Smooth muscle cell (in vitro differentiated cells): ENCODE measurements at regions not wholly inside any gene's neighbourhood (a gene's known extent, or its start where the extent isn't known, plus 50 kb on each side); places are given as distances from the start of the nearest gene placed in this dataset.

Source experiments
- DNase-seq: peaks from one replicate; lab custom pipeline; 2025; ENCODE audit not compliant: unreplicated experiment; lab: John Stamatoyannopoulos, UW
- H2AFZ ChIP-seq: fragments of 200-600 bp; sonication (generic); 2 replicates; pipeline ENCODE4 v1.6.0; 2016; ENCODE audit warnings: antibody characterized with exemption, low read depth, mild to moderate bottlenecking
- H3F3A ChIP-seq: fragments of 200-600 bp; sonication (generic); 2 replicates; pipeline ENCODE4 v1.6.0; 2017; ENCODE audit warnings: antibody characterized with exemption, low read depth
- H3K27ac ChIP-seq: fragments of 200-600 bp; sonication (generic); 2 replicates; pipeline ENCODE4 v1.5.1; 2016; ENCODE audit warnings: low read depth, mild to moderate bottlenecking
- H3K27me3 ChIP-seq: fragments of 200-600 bp; sonication (generic); 2 replicates; pipeline ENCODE4 v1.6.1; 2016; ENCODE audit warnings: low read depth, mild to moderate bottlenecking
- H3K36me3 ChIP-seq: fragments of 200-600 bp; sonication (generic); 2 replicates; pipeline ENCODE4 v1.5.1; 2016; ENCODE audit warnings: low read depth
- H3K4me1 ChIP-seq: fragments of 200-600 bp; sonication (generic); 2 replicates; pipeline ENCODE4 v1.5.1; 2016; ENCODE audit warnings: low read depth
- H3K4me2 ChIP-seq: fragments of 200-600 bp; sonication (generic); 2 replicates; pipeline ENCODE4 v1.6.0; 2016; ENCODE audit warnings: mild to moderate bottlenecking
- H3K4me3 ChIP-seq: fragments of 200-600 bp; sonication (generic); 2 replicates; pipeline ENCODE4 v1.5.1; 2016; ENCODE audit warnings: mild to moderate bottlenecking
- H3K79me2 ChIP-seq: fragments of 200-600 bp; sonication (generic); 2 replicates; pipeline ENCODE4 v1.6.0; 2016; ENCODE audit warnings: low read depth, mild to moderate bottlenecking
- H3K9ac ChIP-seq: fragments of 200-600 bp; sonication (generic); 2 replicates; pipeline ENCODE4 v1.6.0; 2016; ENCODE audit warnings: low read depth
- H3K9me3 ChIP-seq: fragments of 200-600 bp; sonication (generic); replicated peaks from 2 replicates; pipeline ENCODE4 v1.5.1; 2016; ENCODE audit warnings: low read depth
- H4K20me1 ChIP-seq: fragments of 200-600 bp; sonication (generic); 2 replicates; pipeline ENCODE4 v1.6.0; 2016; ENCODE audit warnings: low read depth
- WGBS: methylation state at CpG from one replicate; pipeline ENCODE4 v1.1.7; 2016; ENCODE audit warnings: low lambda C conversion rate; 5-methylcytosine and 5-hydroxymethylcytosine counted together
- TF ChIP-seq, protein P1 (sequence below): fragments of 200-600 bp; sonication (generic); IDR thresholded peaks from 2 replicates; pipeline ENCODE4 v1.5.1; 2017; ENCODE audit warnings: borderline replicate concordance, mild to moderate bottlenecking, antibody characterized with exemption; ENCODE audit not compliant: insufficient read depth, poor library complexity, severe bottlenecking

DNA sequence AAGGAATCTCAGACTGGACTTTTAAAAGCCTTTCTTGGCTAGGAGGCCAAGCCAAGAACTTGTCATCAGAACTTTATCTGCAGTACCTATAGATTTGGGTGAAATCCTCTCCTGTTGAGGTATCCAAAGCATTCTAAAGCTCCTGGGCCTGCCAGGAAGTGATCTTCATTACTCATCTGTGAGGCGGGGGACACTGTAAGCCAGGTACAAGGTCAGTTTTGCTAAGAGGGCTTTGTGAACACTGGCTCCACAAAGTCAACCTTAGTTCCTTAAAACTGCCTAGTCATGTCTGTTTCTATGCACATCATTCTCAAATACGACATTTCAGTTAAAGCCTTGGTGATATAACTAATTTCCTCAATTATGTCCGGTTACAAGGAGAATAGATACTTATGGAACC is 236.7 kb downstream of the PIK3R1 start:
- Histone ChIP-seq H3K36me3 (no peaks in the 10 kb centered on the region), H3K9me3 (no peaks in the 10 kb centered on the region), H3K79me2 (no peaks in the 10 kb centered on the region), H3F3A (no peaks in the 10 kb centered on the region), H3K27me3 (no peaks in the 10 kb centered on the region), H3K4me1 (peaks cover 5% of the 10 kb centered on the region), H3K9ac (no peak overlapping the region), H3K4me3 (no peak overlapping the region), H3K4me2 (no peak overlapping the region), H3K27ac (no peak overlapping the region), H4K20me1 (no peaks in the 10 kb centered on the region), H2AFZ (no peak overlapping the region)
- DNase-seq = no peak
- WGBS = 86% methylated on average over 3 of the region's 3 CpGs
- TF ChIP-seq, protein P1, sequence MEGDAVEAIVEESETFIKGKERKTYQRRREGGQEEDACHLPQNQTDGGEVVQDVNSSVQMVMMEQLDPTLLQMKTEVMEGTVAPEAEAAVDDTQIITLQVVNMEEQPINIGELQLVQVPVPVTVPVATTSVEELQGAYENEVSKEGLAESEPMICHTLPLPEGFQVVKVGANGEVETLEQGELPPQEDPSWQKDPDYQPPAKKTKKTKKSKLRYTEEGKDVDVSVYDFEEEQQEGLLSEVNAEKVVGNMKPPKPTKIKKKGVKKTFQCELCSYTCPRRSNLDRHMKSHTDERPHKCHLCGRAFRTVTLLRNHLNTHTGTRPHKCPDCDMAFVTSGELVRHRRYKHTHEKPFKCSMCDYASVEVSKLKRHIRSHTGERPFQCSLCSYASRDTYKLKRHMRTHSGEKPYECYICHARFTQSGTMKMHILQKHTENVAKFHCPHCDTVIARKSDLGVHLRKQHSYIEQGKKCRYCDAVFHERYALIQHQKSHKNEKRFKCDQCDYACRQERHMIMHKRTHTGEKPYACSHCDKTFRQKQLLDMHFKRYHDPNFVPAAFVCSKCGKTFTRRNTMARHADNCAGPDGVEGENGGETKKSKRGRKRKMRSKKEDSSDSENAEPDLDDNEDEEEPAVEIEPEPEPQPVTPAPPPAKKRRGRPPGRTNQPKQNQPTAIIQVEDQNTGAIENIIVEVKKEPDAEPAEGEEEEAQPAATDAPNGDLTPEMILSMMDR = no peak

DNA sequence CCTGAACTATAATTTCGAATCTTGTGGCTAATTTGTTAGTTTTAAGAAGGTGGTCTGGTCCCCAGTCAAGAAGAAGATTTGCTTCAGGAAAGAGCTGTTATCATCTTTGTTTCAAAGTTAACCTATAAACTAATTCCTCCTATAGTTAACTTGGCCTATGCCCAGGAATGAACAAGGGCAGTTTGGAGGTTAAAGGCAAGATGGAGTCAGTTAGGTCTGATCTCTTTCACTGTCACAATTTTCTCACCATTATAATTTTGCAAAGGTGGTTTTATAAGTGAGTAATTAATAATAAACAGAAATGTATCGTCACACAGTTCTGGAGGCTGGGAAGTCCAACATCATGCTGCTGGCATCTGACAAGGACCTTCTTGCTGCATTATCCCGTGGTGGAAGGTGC is 238.6 kb downstream of the PIK3R1 start:
- H4K20me1 ChIP-seq = no peaks in the 10 kb centered on the region
- H3K27me3 ChIP-seq = no peaks in the 10 kb centered on the region
- H3K27ac ChIP-seq = no peak overlapping the region
- 90% methylated on average over 3 of the region's 3 CpGs for WGBS
- H3K36me3 ChIP-seq = no peaks in the 10 kb centered on the region
- H3F3A ChIP-seq = no peaks in the 10 kb centered on the region
- no peak for DNase-seq
- no peaks in the 10 kb centered on the region for H3K79me2 ChIP-seq
- H3K4me1 ChIP-seq = peaks cover 5% of the 10 kb centered on the region
- H3K9me3 ChIP-seq = no peaks in the 10 kb centered on the region
- H3K4me3 ChIP-seq = no peak overlapping the region
- no peak overlapping the region for H3K9ac ChIP-seq
- no peak overlapping the region for H2AFZ ChIP-seq
- TF ChIP-seq, protein P1 = no peak
- no peak overlapping the region for H3K4me2 ChIP-seq

DNA sequence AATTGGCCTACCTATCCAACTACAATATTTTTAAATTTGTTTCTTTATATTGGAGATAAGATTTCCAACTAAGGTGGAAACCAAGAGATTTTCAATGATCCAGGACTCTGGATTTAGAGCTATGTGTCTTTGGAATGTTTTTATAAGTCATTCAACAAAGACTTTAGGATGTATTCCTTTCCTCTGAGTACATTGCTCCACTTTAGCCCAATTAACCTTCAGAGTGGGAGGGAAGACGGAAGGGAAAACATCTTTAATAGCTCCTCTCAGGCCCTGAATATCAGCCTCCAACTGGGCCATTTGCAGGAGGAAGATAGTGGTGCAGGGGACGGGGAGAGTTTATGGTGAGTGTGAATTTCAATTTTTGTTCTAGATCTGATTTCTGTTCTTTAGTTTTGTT is 239.2 kb downstream of the PIK3R1 start:
- Histone ChIP-seq H3F3A (peaks cover 4% of the 10 kb centered on the region), H3K4me1 (peaks cover 5% of the 10 kb centered on the region), H3K79me2 (no peaks in the 10 kb centered on the region), H3K9me3 (no peaks in the 10 kb centered on the region), H3K9ac (no peak overlapping the region), H3K4me3 (no peak overlapping the region), H3K27me3 (no peaks in the 10 kb centered on the region), H4K20me1 (no peaks in the 10 kb centered on the region), H3K4me2 (no peak overlapping the region), H3K27ac (no peak overlapping the region), H2AFZ (no peak overlapping the region), H3K36me3 (no peaks in the 10 kb centered on the region)
- no peak for DNase-seq
- WGBS = 79% methylated on average over 2 of the region's 2 CpGs
- TF ChIP-seq, protein P1 = no peak

DNA sequence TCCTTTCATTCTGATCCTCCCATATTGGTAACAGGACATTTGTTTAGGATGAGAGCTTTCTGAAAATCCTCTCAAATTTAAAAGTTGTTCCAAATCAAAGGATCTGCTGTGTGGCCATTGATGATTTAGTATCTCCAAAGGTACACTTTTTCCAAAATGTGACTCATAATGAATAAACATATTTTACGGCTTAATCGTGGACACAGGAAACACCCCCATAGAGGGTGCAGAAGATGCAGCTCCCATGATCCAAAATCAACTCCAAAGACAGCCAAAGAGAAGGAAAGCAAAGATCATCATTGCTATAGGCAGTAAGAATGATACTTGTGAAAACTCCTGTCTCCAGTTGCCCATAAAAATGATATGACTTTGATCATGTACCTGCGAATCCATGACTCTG is 239.7 kb downstream of the PIK3R1 start:
- Histone ChIP-seq H3K36me3 (no peaks in the 10 kb centered on the region), H2AFZ (no peak overlapping the region), H4K20me1 (no peaks in the 10 kb centered on the region), H3K4me2 (no peak overlapping the region), H3K79me2 (no peaks in the 10 kb centered on the region), H3F3A (peaks cover 4% of the 10 kb centered on the region), H3K9ac (no peak overlapping the region), H3K27ac (no peak overlapping the region), H3K4me1 (peaks cover 5% of the 10 kb centered on the region), H3K4me3 (no peak overlapping the region), H3K9me3 (no peaks in the 10 kb centered on the region), H3K27me3 (no peaks in the 10 kb centered on the region)
- TF ChIP-seq, protein P1 = no peak
- 86% methylated on average over 3 of the region's 3 CpGs for WGBS
- no peak for DNase-seq
